HEK293T (cell line): ENCODE measurements at regions not wholly inside any gene's neighbourhood (a gene's known extent, or its start where the extent isn't known, plus 50 kb on each side); places are given as distances from the start of the nearest gene placed in this dataset.

Experiments
- CTCF ChIA-PET: fragments of 350-600 bp; formaldehyde crosslinking; extraction: SDS; loops from one replicate; lab custom pipeline; 2021; ENCODE audit warnings: antibody characterized with exemption, inconsistent platforms; lab: Yijun Ruan, JAX
- POLR2A ChIA-PET: fragments of 350-600 bp; formaldehyde crosslinking; extraction: SDS; loops from one replicate; lab custom pipeline; 2020; ENCODE audit warnings: antibody characterized with exemption, inconsistent platforms; lab: Yijun Ruan, JAX
- DNase-seq: peaks from one replicate; pipeline ENCODE4 v3.0.0; 2012; ENCODE audit warnings: mixed read lengths; ENCODE audit errors: extremely low spot score
- ARNT ChIP-seq: fragments of 450-650 bp; IDR thresholded peaks from 2 replicates; pipeline ENCODE4 v1.6.1; 2017; ENCODE audit warnings: mild to moderate bottlenecking
- BHLHE40 ChIP-seq: fragments of 450-650 bp; IDR thresholded peaks from 2 replicates; pipeline ENCODE4 v1.6.1; 2016; ENCODE audit warnings: mild to moderate bottlenecking, moderate library complexity, borderline replicate concordance
- CTBP1 ChIP-seq: fragments of 450-650 bp; IDR thresholded peaks from 2 replicates; pipeline ENCODE4 v1.6.1; 2016; ENCODE audit warnings: borderline replicate concordance
- ELF4 ChIP-seq: fragments of 450-650 bp; IDR thresholded peaks from 2 replicates; pipeline ENCODE4 v1.6.1; 2017; ENCODE audit warnings: antibody characterized with exemption
- FOXA1 ChIP-seq: fragments of 450-650 bp; IDR thresholded peaks from 2 replicates; pipeline ENCODE4 v1.6.1; 2016; ENCODE audit warnings: mild to moderate bottlenecking
- FOXK2 ChIP-seq: fragments of 450-650 bp; IDR thresholded peaks from 2 replicates; pipeline ENCODE4 v1.6.1; 2016; ENCODE audit warnings: mild to moderate bottlenecking
- FOXM1 ChIP-seq: fragments of 450-650 bp; IDR thresholded peaks from 2 replicates; pipeline ENCODE4 v1.6.1; 2017; ENCODE audit warnings: mild to moderate bottlenecking, borderline replicate concordance
- HDGF ChIP-seq: fragments of 450-650 bp; IDR thresholded peaks from 2 replicates; pipeline ENCODE4 v1.6.1; 2017; ENCODE audit warnings: antibody characterized with exemption, borderline replicate concordance
- L3MBTL2 ChIP-seq: fragments of 450-650 bp; conservative IDR thresholded peaks from 2 replicates; pipeline ENCODE4 v1.6.1; 2016; ENCODE audit warnings: mild to moderate bottlenecking
- LEF1 ChIP-seq: fragments of 450-650 bp; IDR thresholded peaks from 2 replicates; pipeline ENCODE4 v1.6.1; 2017; ENCODE audit warnings: mild to moderate bottlenecking, borderline replicate concordance
- NFRKB ChIP-seq: fragments of 450-650 bp; IDR thresholded peaks from 2 replicates; pipeline ENCODE4 v1.6.1; 2016; ENCODE audit warnings: mild to moderate bottlenecking, moderate library complexity
- PKNOX1 ChIP-seq: fragments of 450-650 bp; IDR thresholded peaks from 2 replicates; pipeline ENCODE4 v1.6.1; 2016
- SP1 ChIP-seq: fragments of 450-650 bp; IDR thresholded peaks from 2 replicates; pipeline ENCODE4 v1.6.1; 2017
- SUZ12 ChIP-seq: fragments of 450-650 bp; IDR thresholded peaks from 2 replicates; pipeline ENCODE4 v1.6.1; 2016; ENCODE audit warnings: mild to moderate bottlenecking
- TARDBP ChIP-seq: fragments of 450-650 bp; IDR thresholded peaks from 2 replicates; pipeline ENCODE4 v1.6.1; 2016
- ZNF384 ChIP-seq: fragments of 450-650 bp; IDR thresholded peaks from 2 replicates; pipeline ENCODE4 v1.6.1; 2016

- TF ChIP-seq ELF4 (no peak), HDGF (no peak), SP1 (no peak), ZNF384 (no peak), FOXM1 (no peak), FOXA1 (no peak), TARDBP (no peak), L3MBTL2 (no peak), CTBP1 (no peak), FOXK2 (no peak), PKNOX1 (no peak), SUZ12 (no peak), ARNT (no peak)
- ChIA-PET CTCF (no interaction called here), POLR2A (no interaction called here)
Observed at GRCh38 chr3:154851644-154852043, 228.5 kb upstream of the MME start.

GRCh38 chr3:154850921-154851320, 229.2 kb upstream of the MME start:
- DNase-seq, result no peak
- TF ChIP-seq TARDBP, result no peak
- no peak for TF ChIP-seq HDGF
- TF ChIP-seq BHLHE40, result no peak
- no peak for TF ChIP-seq SP1
- TF ChIP-seq FOXK2, result no peak
- TF ChIP-seq ARNT, result no peak
- no peak for TF ChIP-seq FOXM1
- no peak for TF ChIP-seq L3MBTL2
- TF ChIP-seq LEF1, result no peak
- TF ChIP-seq ZNF384, result no peak
- no peak for TF ChIP-seq NFRKB
- TF ChIP-seq FOXA1, result no peak
- no peak for TF ChIP-seq PKNOX1
- no peak for TF ChIP-seq CTBP1
- CTCF ChIA-PET, result no interaction called here
- POLR2A ChIA-PET, result no interaction called here

More at GRCh38 chr3:154851644-154852043, 228.5 kb upstream of the MME start:
- no peak for DNase-seq

- ChIA-PET CTCF (no interaction called here), POLR2A (no interaction called here)
- TF ChIP-seq ARNT (no peak), TARDBP (no peak), BHLHE40 (no peak), FOXM1 (no peak), FOXK2 (no peak), SUZ12 (no peak), FOXA1 (no peak), L3MBTL2 (no peak), ZNF384 (no peak), CTBP1 (no peak), PKNOX1 (no peak), LEF1 (no peak), SP1 (no peak)
- DNase-seq, result no peak
Observed at GRCh38 chr3:154849408-154849807, 230.7 kb upstream of the MME start.

- CTCF ChIA-PET, result no interaction called here
- TF ChIP-seq CTBP1 (no peak), SUZ12 (no peak), NFRKB (no peak), LEF1 (no peak), FOXK2 (no peak), ARNT (no peak), FOXA1 (no peak), TARDBP (no peak), FOXM1 (no peak), SP1 (no peak), ELF4 (no peak), L3MBTL2 (no peak), ZNF384 (no peak), PKNOX1 (no peak), BHLHE40 (no peak), HDGF (no peak)
- DNase-seq, result no peak
- POLR2A ChIA-PET, result no interaction called here
Observed at GRCh38 chr3:154844863-154845262, 235.3 kb upstream of the MME start.

GRCh38 chr3:154843647-154844046, 236.5 kb upstream of the MME start:
- DNase-seq, result no peak
- TF ChIP-seq PKNOX1 (no peak), CTBP1 (no peak), ZNF384 (no peak), LEF1 (no peak)
- ChIA-PET CTCF (no interaction called here), POLR2A (no interaction called here)

GRCh38 chr3:154842536-154842935, 237.6 kb upstream of the MME start:
- ChIA-PET POLR2A (no interaction called here), CTCF (no interaction called here)
- DNase-seq, result no peak
- TF ChIP-seq L3MBTL2, result no peak
- TF ChIP-seq CTBP1, result no peak
- no peak for TF ChIP-seq FOXK2
- TF ChIP-seq HDGF, result no peak
- TF ChIP-seq SUZ12, result no peak
- TF ChIP-seq ZNF384, result no peak
- no peak for TF ChIP-seq FOXM1
- no peak for TF ChIP-seq ELF4
- no peak for TF ChIP-seq BHLHE40
- TF ChIP-seq SP1, result no peak
